H9 (cell line): ENCODE measurements at regions not wholly inside any gene's neighbourhood (a gene's known extent, or its start where the extent isn't known, plus 50 kb on each side); places are given as distances from the start of the nearest gene placed in this dataset.

Experiments used
- DNase-seq: peaks from one replicate; pipeline ENCODE4 v3.0.0-alpha.2; 2017
- H2AFZ ChIP-seq: one replicate; pipeline ENCODE4 v1.6.1; 2013; ENCODE audit warnings: mild to moderate bottlenecking, low read length, control low read depth, moderate library complexity
- H2AK5ac ChIP-seq: 2 replicates; pipeline ENCODE4 v1.6.1; 2013; ENCODE audit warnings: low read length, control low read depth, mixed read lengths; ENCODE audit not compliant: insufficient read length
- H2BK120ac ChIP-seq: one replicate; pipeline ENCODE4 v1.6.1; 2013; ENCODE audit warnings: low read depth, mild to moderate bottlenecking, low read length, control low read depth, inconsistent platforms; ENCODE audit not compliant: poor library complexity, severe bottlenecking
- H2BK12ac ChIP-seq: 2 replicates; pipeline ENCODE4 v1.6.1; 2013; ENCODE audit warnings: low read length, control low read depth, mixed read lengths, low read depth; ENCODE audit not compliant: insufficient read length
- H2BK15ac ChIP-seq: 2 replicates; pipeline ENCODE4 v1.6.1; 2013; ENCODE audit warnings: low read depth, low read length, control low read depth
- H2BK20ac ChIP-seq: one replicate; pipeline ENCODE4 v1.6.1; 2013; ENCODE audit warnings: low read depth, mild to moderate bottlenecking, low read length, control low read depth, inconsistent platforms; ENCODE audit not compliant: poor library complexity, severe bottlenecking
- H2BK5ac ChIP-seq: 2 replicates; pipeline ENCODE4 v1.6.1; 2013; ENCODE audit warnings: low read length, control low read depth, mixed read lengths; ENCODE audit not compliant: insufficient read length
- H3K14ac ChIP-seq: 2 replicates; pipeline ENCODE4 v1.6.1; 2013; ENCODE audit warnings: low read length, control low read depth; ENCODE audit not compliant: insufficient read depth
- H3K18ac ChIP-seq: 2 replicates; pipeline ENCODE4 v1.6.1; 2013; ENCODE audit warnings: low read depth, mild to moderate bottlenecking, mixed read lengths, low read length, control low read depth; ENCODE audit not compliant: insufficient read length
- H3K23ac ChIP-seq: 2 replicates; pipeline ENCODE4 v1.6.1; 2013; ENCODE audit warnings: low read length, control low read depth, mixed read lengths, low read depth; ENCODE audit not compliant: insufficient read length
- H3K23me2 ChIP-seq: 2 replicates; pipeline ENCODE4 v1.6.1; 2013; ENCODE audit warnings: low read depth, mild to moderate bottlenecking, mixed read lengths, low read length, control low read depth; ENCODE audit not compliant: insufficient read length, poor library complexity, severe bottlenecking
- H3K27ac ChIP-seq: 2 replicates; pipeline ENCODE4 v1.5.1; 2013; ENCODE audit warnings: low read length, control low read depth, mixed read lengths, low read depth; ENCODE audit not compliant: insufficient read length
- H3K27me3 ChIP-seq: 2 replicates; pipeline ENCODE4 v1.6.1; 2013; ENCODE audit warnings: low read length, control low read depth, inconsistent platforms; ENCODE audit not compliant: insufficient read depth
- H3K4ac ChIP-seq: 2 replicates; pipeline ENCODE4 v1.6.1; 2013; ENCODE audit warnings: low read depth, mild to moderate bottlenecking, control low read depth, inconsistent platforms, low read length, moderate library complexity
- H3K4me1 ChIP-seq: 2 replicates; pipeline ENCODE4 v1.6.1; 2013; ENCODE audit warnings: low read length, control low read depth, inconsistent platforms; ENCODE audit not compliant: insufficient read depth
- H3K4me2 ChIP-seq: 2 replicates; pipeline ENCODE4 v1.6.1; 2013; ENCODE audit warnings: low read length, control low read depth, mixed read lengths; ENCODE audit not compliant: insufficient read length, insufficient read depth
- H3K56ac ChIP-seq: 2 replicates; pipeline ENCODE4 v1.6.1; 2013; ENCODE audit warnings: low read depth, mild to moderate bottlenecking, mixed read lengths, low read length, control low read depth; ENCODE audit not compliant: insufficient read length
- H3K79me1 ChIP-seq: 2 replicates; pipeline ENCODE4 v1.6.1; 2013; ENCODE audit warnings: low read depth, mild to moderate bottlenecking, moderate library complexity, low read length, control low read depth, inconsistent platforms; ENCODE audit not compliant: insufficient read depth, poor library complexity, severe bottlenecking
- H3K79me2 ChIP-seq: 2 replicates; pipeline ENCODE4 v1.6.1; 2013; ENCODE audit warnings: low read length, control low read depth, inconsistent platforms; ENCODE audit not compliant: insufficient read depth
- H3K9ac ChIP-seq: 2 replicates; pipeline ENCODE4 v1.6.1; 2013; ENCODE audit warnings: low read length, control low read depth, mixed read lengths; ENCODE audit not compliant: insufficient read length; ENCODE audit errors: extremely low read depth
- H3K9me3 ChIP-seq: one replicate; pipeline ENCODE4 v1.6.1; 2013; ENCODE audit warnings: low read depth, low read length, inconsistent platforms; ENCODE audit not compliant: control insufficient read depth
- H3T11ph ChIP-seq: one replicate; pipeline ENCODE4 v1.6.1; 2013; ENCODE audit warnings: mild to moderate bottlenecking, low read length, control low read depth, inconsistent platforms
- H4K20me1 ChIP-seq: one replicate; pipeline ENCODE4 v1.6.1; 2013; ENCODE audit not compliant: control insufficient read depth, insufficient read length, insufficient read depth
- H4K5ac ChIP-seq: 2 replicates; pipeline ENCODE4 v1.6.1; 2013; ENCODE audit warnings: low read depth, mild to moderate bottlenecking, mixed read lengths, low read length, control low read depth; ENCODE audit not compliant: insufficient read length
- H4K8ac ChIP-seq: replicated peaks from 2 replicates; pipeline ENCODE4 v1.6.1; 2013; ENCODE audit warnings: low read length, control low read depth, mixed read lengths, low read depth; ENCODE audit not compliant: insufficient read length
- H4K91ac ChIP-seq: 2 replicates; pipeline ENCODE4 v1.6.1; 2013; ENCODE audit warnings: low read depth, mild to moderate bottlenecking, moderate library complexity, mixed read lengths, low read length, control low read depth; ENCODE audit not compliant: insufficient read length
- H3K27ac Mint-ChIP-seq, 3 experiments: 2 replicates in 2 of 3; 3 replicates in 1 of 3; pipeline ENCODE4 v1.8.0; 2020 to 2021; ENCODE audit warnings: mixed read lengths in 3 of 3, mild to moderate bottlenecking in 1 of 3, moderate library complexity in 1 of 3
- H3K27me3 Mint-ChIP-seq: 2 replicates; pipeline ENCODE4 v1.8.0; 2021; ENCODE audit warnings: low read depth, mild to moderate bottlenecking, moderate library complexity, mixed read lengths
- H3K36me3 Mint-ChIP-seq, 3 experiments: 2 replicates in 2 of 3; 3 replicates in 1 of 3; pipeline ENCODE4 v1.8.0; 2020 to 2021; ENCODE audit warnings: low read depth in 3 of 3, mixed read lengths in 3 of 3; ENCODE audit not compliant: insufficient read depth in 1 of 3
- H3K4me1 Mint-ChIP-seq, 2 experiments: 2 replicates each; pipeline ENCODE4 v1.8.0; 2020; ENCODE audit warnings: mixed read lengths in 2 of 2
- H3K4me3 Mint-ChIP-seq, 2 experiments: 2 replicates in 1 of 2; 3 replicates in 1 of 2; pipeline ENCODE4 v1.8.0; 2020 to 2021; ENCODE audit warnings: mild to moderate bottlenecking in 2 of 2, mixed read lengths in 2 of 2, moderate library complexity in 1 of 2
- H3K9me3 Mint-ChIP-seq, 2 experiments: 2 replicates in 1 of 2; 3 replicates in 1 of 2; pipeline ENCODE4 v1.8.0; 2020; ENCODE audit warnings: mild to moderate bottlenecking in 2 of 2, mixed read lengths in 2 of 2, moderate library complexity in 1 of 2
- CTCF ChIP-seq: fragments of 200-600 bp; sonication (generic); conservative IDR thresholded peaks from 3 replicates; pipeline ENCODE4 v1.8.0; 2021; ENCODE audit warnings: antibody characterized with exemption, mild to moderate bottlenecking
- WGBS: extraction: QIAGEN DNeasy Blood & Tissue Kit; methylation state at CpG from one replicate; pipeline ENCODE4 v1.1.7; 2013; ENCODE audit warnings: missing lambda C conversion rate, low lambda C conversion rate, mixed read lengths; ENCODE audit not compliant: insufficient read length; ENCODE audit errors: extremely low coverage; 5-methylcytosine and 5-hydroxymethylcytosine counted together

GRCh38 chr10:36094096-36094495 lies 452.0 kb upstream of the FZD8 start:
- H4K91ac ChIP-seq = no peak overlapping the region
- H4K5ac ChIP-seq = no peak overlapping the region
- Mint-ChIP-seq H3K36me3 (no peaks in the 10 kb centered on the region), H3K9me3 (no peaks in the 10 kb centered on the region), H3K27ac (no peak overlapping the region), H3K27me3 (peaks cover 7% of the 10 kb centered on the region), H3K4me3 (no peak overlapping the region), H3K4me1 (peaks cover 6 to 9% of the 10 kb centered on the region in 2 experiments; a peak in 2 of 4 replicates)
- no peak overlapping the region for H3K14ac ChIP-seq
- no peaks in the 10 kb centered on the region; the same call in 1 of the 2 replicates for H3K27me3 ChIP-seq
- H3K79me2 ChIP-seq = no peaks in the 10 kb centered on the region
- no peak overlapping the region for H3T11ph ChIP-seq
- H2AK5ac ChIP-seq = no peak overlapping the region
- no peak overlapping the region for H3K23ac ChIP-seq
- H2BK15ac ChIP-seq = no peak overlapping the region
- H3K4me1 ChIP-seq = no peaks in the 10 kb centered on the region
- no peaks in the 10 kb centered on the region for H3K9me3 ChIP-seq
- TF ChIP-seq CTCF = no peak
- H2AFZ ChIP-seq = no peak overlapping the region
- WGBS = no CpG with 5 or more reads among the region's 8 CpGs
- H3K23me2 ChIP-seq = no peaks in the 10 kb centered on the region
- H3K18ac ChIP-seq = no peak overlapping the region
- no peaks in the 10 kb centered on the region for H4K20me1 ChIP-seq
- H3K79me1 ChIP-seq = no peaks in the 10 kb centered on the region
- no peak overlapping the region for H2BK5ac ChIP-seq
- no peak overlapping the region for H3K9ac ChIP-seq
- no peak overlapping the region for H3K4me2 ChIP-seq
- no peak for DNase-seq
- no peak overlapping the region for H3K56ac ChIP-seq
- no peak overlapping the region for H3K4ac ChIP-seq
- no peak overlapping the region for H4K8ac ChIP-seq
- H2BK12ac ChIP-seq = no peak overlapping the region
- H2BK20ac ChIP-seq = no peak overlapping the region
- no peak overlapping the region for H3K27ac ChIP-seq
- no peak overlapping the region for H2BK120ac ChIP-seq
